Activated effector memory CD4-positive, alpha-beta T cell treated with anti-CD3 and anti-CD28 coated beads, Interleukin-2, amount 50 U/mL, for 16 hours (primary cell): ENCODE measurements at regions not wholly inside any gene's neighbourhood (a gene's known extent, or its start where the extent isn't known, plus 50 kb on each side); places are given as distances from the start of the nearest gene placed in this dataset.
A peak's percentile ranks its signal among the peaks of the same experiment; 100 is the strongest.

Experiments used
- DNase-seq: peaks from one replicate; pipeline ENCODE4 v3.0.0-alpha.2; 2020

DNA sequence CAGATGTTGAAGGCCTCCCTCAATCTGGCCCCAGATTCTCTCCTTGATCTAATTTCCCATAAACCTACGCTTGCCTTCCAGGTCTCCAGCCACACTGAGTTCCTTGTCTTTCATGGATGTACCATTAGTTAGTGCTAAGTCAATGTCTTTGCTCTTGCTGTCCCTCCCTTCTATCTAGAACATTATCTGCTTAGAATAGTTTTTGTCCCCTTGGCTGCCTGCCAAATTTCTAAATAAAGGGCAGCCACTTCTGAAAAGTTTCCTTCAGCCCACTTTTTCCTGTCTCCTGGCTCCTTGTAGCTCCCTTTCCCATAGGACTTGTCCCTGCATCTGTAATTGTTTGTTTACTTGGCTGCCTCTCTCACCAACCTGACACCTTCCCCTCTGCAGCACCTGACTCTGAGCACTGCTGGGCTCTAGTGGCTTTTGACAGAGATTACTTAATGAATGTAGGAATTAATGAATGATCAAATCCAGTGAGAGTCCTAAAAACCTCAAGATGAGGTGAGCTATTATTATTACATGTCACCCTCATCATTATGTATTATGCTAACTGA lies 58.3 kb downstream of the CXCL12 start:
- no peak for DNase-seq

GRCh38 chr10:44325596-44326307 lies 59.1 kb downstream of the CXCL12 start:
- DNase-seq = no peak

GRCh38 chr10:44325157-44325556 lies 59.7 kb downstream of the CXCL12 start:
- no peak for DNase-seq

DNA sequence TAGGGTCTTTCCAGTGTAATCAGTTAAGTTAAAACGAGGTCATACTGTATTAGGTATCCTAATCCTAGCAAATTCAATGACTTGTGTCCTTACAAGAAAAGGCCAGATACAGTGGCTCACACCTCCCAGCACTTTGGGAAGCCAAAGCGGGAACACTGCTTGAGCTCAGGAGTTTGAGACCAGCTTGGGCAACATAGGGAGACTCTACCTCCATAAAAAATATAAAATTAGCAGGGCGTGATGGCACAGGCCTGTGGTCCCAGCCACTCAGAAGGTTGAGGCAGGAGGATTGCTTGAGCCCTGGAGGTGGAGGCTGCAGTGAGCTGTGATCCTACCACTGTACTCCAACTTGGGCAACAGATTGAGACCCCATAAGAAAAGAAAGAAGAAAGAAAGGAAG lies 61.1 kb downstream of the CXCL12 start:
- no peak for DNase-seq

- DNase-seq = no peak
Measured at GRCh38 chr10:44322137-44322536, 62.8 kb downstream of the CXCL12 start.

- DNase-seq = no peak
Measured at GRCh38 chr10:44320756-44321155, 64.1 kb downstream of the CXCL12 start.

- no peak for DNase-seq
Measured at GRCh38 chr10:44317856-44318255, 67.0 kb downstream of the CXCL12 start.

DNA sequence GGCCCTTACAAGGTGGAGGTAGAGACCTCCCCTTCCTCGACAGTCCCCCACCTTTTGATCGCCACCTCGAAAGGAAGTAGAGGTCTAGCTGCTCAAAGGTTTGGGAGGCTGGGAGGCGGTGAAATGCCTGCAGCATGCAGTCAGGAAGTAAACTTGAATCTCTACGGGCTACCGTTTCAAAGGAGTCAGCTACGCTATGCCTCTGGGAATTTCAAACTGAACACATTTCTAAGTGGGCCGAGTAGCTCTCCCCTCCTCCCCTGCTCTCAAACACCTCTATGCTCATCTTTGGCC lies 68.0 kb downstream of the CXCL12 start:
- DNase-seq = no peak

GRCh38 chr10:44316187-44316921 lies 68.5 kb downstream of the CXCL12 start:
- DNase-seq = no peak

DNA sequence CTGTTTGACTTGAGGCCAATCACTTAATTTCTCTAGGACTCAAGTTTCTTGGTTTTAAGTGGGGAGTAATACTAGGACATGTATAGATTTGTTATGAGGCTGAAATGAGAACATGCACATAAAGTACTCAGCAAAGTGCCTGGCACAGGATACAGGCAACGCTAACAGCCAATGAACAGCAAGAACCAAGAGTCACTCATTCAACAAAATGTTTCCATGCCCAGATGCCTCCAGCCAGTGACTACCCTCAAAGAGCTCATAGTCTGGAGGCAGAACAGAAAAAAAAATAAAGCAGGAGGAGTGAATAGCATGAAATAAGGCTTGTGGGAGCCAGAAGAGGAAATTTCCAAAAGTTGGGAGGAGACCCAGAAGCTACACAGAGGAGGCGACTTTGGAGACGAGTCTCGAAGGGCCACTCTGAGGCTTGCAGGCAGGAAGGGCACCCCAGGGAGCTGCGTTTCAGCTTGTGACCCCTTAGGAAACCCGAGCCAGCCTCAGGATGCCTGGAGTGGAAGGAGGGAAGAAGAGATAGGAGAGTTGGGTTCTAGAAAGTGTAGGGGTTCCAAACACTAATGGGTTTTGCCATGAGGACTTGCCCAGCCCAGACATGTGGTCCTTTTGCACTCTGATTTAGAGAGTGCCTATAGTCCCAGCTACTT lies 70.0 kb downstream of the CXCL12 start:
- DNase-seq = no peak

DNA sequence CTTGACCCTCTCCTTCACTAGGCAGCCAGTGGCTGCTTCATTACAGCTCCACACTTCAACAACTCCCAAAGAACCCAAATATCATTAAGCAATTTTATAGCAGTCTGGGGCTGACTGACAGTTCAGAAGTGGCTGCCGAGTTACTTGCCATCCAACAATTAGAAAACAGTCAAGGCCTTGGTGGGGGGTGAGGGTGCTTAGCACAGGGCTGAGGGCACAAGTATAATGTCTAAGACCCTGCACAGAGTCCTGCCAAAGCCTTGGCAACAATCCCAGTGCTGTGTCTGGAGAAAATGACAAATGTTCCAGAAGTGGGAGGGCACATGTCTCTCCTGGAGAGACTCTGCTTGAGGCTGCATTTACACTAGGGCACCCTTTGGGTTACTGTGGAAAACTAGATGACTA lies 71.1 kb downstream of the CXCL12 start:
- no peak for DNase-seq

DNA sequence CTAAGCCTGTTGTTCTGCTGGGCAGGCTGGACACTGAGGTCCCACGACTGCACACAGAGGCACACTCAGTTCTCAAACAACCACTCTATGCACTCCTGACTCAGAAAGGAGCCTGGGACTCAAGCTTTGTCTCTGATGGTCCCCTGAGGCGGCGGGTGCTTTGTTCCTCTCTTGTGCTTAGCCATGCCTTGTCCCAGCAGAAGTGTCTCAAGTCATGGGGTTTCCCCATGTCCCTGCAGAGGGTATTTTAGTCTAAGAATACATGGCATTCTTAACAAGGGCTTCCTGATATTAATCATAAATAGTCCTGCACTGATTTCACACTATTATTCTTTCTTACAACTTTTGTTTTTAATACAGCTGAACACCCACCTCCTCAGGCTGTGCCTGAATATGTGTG lies 72.5 kb downstream of the CXCL12 start:
- DNase-seq = no peak

DNA sequence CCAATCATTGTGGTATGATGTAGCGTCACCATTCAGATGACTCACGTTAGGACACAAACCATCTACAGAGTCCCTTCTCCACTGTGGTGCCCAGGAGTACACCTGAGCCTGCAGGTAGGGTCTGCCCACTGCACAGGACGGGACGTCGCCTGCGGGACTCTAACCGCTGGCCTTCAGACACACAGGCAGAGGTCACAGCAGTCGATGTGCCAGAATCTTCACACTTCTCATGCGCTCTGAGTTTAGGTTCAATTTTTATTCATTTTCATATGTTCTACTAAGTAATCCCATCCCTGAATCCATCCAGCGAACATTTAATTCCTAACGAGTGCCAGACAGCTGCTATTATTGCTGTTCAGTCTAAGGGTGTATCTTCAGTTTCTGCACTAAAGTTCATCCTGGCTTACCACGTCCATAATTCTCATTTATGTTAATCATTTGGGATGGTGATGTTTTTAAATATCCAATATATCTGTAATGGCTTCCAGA lies 73.3 kb downstream of the CXCL12 start:
- no peak for DNase-seq

DNA sequence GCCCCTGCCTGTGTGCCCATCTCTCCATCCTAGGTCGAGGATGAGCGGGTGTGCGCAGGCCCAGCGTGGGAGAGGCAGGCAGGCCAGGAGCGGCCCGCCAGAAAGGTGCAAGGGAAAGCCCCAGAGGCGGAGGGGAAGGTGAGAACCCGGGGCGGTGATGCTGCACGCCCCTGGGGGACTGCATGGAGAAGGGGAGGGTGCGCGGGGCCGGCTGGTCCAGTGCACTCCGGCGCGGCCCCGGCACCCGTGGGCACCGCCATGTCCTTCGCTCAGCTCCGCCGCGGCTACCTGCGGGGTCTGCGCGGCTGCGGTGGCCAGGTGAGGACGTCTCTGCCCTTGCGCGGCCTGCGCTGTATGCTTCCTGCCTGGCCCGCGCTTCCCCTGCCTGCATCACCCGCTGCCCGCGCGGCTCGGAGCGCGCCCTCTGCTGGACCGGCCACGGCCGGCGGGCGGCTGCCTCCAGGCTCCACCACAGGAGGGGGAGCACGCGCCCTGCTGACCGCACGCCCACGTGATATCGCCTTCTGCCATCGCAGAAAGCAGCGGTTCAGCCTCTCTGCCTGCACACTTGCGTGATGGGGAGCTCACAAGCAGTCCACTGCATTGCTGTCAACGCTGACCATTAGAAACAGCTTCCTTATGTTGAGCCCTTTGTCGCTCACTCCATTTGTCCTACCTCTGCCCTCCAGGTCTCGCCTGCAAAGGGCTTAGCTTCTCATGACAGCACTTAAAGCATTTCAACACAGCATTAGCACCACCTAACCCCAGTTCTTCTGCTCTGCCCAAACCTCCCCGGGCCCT lies 73.9 kb downstream of the CXCL12 start:
- peak; percentile 84 for DNase-seq

- no peak for DNase-seq
Measured at GRCh38 chr10:44309939-44310761, 74.7 kb downstream of the CXCL12 start.

- DNase-seq = no peak
Measured at GRCh38 chr10:44309361-44309760, 75.5 kb downstream of the CXCL12 start.

DNA sequence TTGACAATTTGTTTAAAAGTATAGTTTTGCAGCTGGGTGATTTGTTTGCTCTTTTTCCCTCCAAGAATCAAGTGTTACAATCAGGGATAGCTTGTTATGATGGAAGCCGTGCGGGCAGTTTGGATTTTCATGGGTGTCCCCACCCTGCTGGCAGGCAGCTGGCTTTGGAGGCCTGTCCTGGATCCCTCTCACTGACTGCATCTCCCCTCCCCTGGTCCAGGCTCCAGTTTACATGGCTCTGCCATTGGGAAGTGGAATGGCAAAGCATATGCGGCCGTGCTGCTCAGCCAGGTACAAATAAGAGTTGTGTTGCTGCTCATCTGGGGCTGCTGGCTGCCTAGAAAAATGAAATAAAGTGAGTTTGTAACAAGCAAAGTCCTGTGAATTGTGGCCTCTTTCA lies 76.0 kb downstream of the CXCL12 start:
- no peak for DNase-seq

DNA sequence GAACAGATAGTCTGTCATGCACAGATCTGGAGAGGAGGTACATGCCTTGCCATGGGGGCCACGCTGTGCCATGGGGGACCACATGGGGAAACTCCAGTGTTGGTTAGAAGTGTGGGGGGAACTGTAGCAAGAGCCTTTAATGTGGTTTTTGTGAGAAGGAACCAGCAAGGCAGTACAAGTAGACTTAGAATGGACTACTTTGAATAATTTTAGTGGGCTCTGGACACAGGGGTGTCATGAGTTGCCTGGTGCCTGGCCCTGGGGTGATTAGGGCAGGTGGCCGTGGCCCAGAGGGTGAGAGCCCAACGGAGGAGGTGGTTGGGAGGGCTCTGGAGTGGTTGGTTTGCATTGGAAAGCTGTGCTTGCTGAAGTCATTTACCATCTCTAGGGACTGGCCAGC lies 77.2 kb downstream of the CXCL12 start:
- no peak for DNase-seq

GRCh38 chr10:44306762-44307161 lies 78.1 kb downstream of the CXCL12 start:
- DNase-seq = no peak

DNA sequence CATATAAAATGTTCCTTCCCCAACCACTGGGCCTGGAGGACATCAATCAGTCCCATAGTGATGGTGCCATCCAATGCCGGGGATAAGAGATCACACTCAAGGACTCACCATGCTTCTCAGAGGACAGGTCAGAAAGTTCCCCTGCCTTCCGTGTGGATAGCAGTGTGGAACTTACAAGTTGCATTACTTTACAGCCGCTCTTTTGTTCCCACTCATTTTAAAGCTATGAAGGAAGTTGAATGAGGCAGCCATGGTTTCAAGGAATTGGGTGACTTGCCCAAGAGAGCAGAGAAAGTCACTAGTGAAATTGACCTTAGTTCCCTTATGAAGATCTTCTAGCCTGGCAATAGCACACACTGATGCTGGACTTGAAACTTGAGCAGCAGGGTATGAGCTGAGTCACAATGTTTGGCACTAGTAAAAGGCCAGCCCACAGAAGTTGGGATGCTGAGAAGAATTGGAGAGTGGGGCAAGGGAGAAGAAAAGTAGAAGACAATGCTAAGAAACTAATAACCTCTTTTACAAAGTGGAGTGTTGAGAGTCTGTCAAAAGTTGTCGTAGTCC lies 78.7 kb downstream of the CXCL12 start:
- no peak for DNase-seq

GRCh38 chr10:44301781-44302355 lies 83.0 kb downstream of the CXCL12 start:
- no peak for DNase-seq
